NCI-H1092 treated with DMSO at 0.1 percent for 48 hours (cell line): ENCODE measurements at regions not wholly inside any gene's neighbourhood (a gene's known extent, or its start where the extent isn't known, plus 50 kb on each side); places are given as distances from the start of the nearest gene placed in this dataset.
"Not testable (repeated sequence)": the region's sequence is repeated elsewhere in the genome, so short reads cannot be mapped to it uniquely, and the experiment has no call there.

ENCODE experiments used
- DNase-seq: peaks from one replicate; lab custom pipeline; 2025; lab: John Stamatoyannopoulos, UW

DNA sequence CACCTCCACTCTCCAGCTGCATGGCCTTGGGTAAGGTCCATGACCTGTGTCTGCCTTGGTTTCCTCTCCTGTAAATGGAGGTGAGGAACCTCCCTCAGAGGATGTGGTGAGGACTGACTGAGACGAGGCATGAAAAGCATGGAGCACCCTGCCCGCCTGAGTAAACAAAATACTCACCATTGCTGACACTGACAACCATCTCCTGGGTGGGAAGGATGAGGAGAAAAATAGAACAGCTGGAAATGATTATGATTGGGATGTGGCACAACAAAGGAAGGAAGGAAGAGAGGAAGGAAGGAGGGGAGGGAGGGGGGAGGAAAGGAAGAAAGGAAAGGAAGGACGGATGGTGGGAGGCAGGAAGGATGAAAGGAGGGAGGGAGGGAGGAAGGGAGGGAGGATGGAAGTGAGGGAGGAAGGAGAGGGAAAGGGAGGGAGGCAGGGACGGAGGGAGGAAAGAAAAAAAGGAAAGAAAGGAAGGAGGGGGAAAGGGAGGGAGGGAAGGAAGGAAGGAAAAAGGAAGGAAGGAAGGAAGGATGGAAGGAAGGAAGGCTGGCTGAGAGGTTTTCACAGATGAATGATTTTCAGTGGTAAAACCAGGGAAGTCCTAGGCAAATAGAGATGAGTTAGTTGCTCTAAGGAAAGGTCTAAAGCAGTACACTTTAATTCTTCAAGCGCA is 276.5 kb upstream of the XYLT1 start:
- DNase-seq, result no peak

DNA sequence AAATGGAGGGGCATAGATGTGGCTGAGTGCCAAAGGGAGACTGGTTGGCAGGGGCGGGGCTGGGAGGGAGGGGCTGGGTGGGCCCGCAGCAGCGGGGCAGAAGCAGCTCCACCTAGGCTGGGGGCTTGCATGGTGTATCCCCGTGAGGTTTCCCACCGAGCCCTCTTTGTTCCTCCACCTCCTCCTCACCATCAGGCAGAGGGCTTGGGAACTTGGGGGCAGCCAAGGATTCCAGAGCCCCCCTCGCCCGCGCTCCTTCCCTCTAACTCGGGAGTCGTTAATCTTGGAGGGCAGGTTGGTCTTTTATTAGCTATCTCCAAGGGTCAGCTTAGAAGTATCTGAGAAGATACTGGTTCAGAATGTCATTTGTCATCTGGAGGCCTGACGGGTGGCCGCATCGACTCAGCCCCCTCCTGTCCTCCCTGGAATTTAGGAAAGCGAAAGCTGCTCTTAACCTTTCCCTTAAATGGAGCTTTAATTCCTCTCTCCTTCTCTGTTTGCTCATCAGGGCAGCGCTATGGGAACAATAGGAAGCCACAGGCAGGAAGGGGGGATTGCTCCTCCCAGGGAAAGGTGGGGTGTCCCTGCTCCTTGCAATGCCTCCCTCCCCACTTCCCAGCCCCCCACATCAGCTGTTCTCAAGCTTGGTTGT is 274.3 kb upstream of the XYLT1 start:
- no peak for DNase-seq

DNA sequence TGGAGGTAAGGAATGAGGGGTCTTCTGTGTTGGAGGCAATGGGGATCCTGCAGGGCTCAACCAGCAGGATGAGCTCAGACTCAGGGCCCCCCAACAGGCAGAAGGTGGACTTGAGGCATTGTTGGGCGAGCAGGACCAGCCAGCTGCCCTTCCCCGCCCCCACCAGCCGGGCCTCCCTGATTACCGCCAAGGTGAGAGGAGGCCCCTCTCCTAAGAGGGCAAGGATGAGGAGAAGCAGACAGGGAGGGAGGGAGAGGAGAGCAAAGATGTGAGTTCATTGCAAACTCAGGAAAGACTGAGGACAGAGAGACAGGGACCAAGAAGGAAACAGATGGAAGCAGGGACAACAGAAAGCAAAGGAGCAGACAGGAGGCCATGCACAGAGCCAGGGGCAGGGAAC is 272.8 kb upstream of the XYLT1 start:
- DNase-seq, result no peak

DNA sequence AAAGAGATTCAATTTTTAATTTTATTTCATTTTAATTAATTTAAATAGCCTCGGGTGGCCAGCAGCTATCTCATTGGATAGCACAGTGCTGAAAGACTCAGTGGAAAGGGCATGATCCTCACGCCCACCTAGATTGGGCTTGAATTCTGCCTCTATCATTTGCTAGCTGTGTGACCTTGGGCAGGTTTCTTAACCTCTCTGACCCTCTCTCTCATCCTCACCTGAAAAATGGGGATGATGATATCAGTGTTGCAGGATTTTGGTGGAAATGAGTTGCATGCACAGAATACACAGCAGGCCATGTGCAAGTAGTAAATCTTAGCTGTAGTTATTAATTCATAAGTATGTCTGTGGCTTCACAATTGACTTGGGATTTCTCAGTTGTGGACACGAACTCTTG is 272.4 kb upstream of the XYLT1 start:
- no peak for DNase-seq

DNA sequence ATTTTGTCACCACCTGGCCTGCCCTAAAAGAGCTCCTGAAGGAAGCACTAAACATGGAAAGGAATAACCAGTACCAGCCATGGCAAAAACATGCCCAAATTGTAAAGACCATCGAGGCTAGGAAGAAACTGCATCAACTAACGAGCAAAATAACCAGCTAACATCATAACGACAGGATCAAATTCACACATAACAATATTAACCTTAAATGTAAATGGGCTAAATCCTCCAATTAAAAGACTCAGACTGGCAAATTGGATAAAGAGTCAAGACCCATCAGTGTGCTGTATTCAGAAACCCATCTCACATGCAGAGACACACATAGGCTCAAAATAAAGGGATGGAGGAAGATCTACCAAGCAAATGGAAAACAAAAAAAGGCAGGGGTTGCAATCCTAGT is 264.3 kb upstream of the XYLT1 start:
- DNase-seq, result not testable (repeated sequence)

DNA sequence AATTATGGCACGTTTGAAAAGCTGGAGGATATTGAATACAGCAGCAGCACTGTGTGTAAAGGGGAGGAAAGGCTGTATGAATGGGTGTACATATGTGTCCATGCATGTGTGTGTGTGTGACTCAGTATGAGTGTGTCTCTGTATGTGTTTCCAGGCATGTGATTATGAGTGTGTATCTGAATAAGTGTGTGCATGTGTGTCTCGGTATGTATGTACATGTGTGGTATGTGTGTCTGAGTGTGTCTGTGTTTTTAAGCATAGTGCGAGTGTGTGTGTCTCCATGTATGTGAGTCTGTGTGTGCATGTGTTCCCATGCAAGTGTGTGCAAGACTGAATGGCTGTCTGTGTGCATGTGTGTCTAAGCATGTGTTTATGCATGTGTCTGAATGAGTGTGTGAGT is 259.1 kb upstream of the XYLT1 start:
- no peak for DNase-seq

DNA sequence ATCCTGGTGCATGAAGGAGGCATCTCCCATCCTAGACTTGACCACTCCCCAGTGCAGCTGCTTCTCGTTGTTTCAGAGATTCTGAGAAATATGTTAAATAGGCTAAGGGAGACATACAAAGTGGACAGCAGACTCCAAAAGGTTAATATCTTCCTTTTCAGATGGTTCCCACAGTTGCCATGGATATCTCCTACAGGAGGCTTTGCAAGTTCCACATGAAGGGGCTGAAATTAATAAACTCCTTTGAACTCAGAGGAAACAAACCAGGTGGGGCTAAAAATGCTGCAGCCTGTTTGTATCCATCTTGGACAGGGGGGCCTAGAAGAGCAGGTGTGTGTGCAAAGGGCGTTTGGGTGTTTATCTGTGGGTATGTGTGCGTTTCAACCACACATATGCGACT is 257.4 kb upstream of the XYLT1 start:
- DNase-seq, result no peak

DNA sequence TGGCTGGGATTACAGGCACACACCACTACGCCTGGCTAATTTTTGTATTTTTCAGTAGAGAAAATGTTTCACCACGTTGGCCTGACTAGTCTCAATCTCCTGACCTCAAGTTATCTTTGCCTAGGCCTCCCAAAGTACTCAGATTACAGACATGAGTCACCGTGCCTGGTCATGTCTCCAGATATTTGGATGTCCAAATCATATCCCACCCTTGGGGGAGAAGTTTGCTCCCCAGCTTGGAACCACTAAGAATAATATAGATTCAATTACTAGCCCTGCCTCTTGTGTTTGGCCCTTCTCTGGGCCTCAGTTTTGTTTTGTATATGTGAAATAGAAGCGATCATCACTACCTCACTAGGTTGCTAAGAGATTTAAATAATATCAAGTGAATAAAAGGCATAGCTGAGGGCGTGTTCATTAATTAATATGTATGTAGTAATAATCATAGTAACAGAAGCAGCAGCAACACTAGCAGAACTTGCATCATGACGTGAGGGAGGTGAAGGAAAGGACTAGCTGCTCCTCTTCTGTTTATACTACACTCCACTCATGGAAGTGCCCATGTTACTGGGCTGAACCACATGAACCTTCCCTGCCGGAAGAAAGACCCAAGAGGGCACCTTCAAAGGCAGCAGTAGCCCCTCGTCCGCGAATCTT is 253.6 kb upstream of the XYLT1 start:
- no peak for DNase-seq

DNA sequence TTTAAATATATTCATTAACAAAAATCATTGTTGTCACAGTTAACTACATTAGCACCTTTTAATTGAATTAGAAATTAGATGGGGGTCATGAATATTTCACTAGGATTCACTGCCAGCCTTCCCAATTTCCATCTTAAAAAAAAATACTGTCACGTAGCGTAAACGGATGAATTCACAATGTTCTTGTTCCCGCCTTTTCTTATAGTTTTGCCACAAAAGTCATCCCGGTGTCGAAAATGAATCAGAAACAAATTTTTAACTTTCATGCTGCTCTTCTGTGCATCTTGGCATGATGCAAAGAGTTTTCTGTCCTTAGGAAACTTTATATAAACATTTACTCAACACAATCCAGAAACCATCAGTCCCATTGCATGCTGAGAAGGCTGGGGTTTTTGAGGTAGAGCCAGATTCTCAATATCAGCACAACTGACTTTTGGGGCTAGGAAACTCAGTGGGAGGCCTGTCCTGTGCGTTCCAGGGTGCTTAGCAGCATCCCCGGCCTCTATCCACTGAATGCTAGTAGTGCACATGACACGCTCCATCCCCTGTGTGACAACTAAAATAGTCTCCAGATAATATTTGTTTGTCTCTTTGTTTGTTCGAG is 252.9 kb upstream of the XYLT1 start:
- no peak for DNase-seq

DNA sequence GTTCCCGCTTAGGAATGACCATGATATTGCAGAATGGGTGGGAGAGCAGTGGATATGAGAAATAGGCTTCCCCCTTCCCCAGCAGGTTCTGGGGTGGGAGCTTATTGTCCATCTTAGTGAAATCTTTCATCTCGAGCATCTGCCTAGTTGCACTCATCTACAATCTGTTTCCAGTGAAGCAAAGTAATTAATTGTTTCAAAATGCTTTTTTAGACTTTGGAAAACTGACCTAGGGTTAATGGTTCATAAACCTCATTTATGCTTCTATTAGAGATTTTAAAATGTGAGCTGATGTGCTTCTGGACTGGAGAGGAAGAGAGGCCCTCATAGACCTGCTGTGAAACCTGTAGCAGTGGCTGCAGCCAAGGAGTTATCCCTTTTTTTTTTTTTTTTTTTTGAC is 247.7 kb upstream of the XYLT1 start:
- DNase-seq, result no peak

DNA sequence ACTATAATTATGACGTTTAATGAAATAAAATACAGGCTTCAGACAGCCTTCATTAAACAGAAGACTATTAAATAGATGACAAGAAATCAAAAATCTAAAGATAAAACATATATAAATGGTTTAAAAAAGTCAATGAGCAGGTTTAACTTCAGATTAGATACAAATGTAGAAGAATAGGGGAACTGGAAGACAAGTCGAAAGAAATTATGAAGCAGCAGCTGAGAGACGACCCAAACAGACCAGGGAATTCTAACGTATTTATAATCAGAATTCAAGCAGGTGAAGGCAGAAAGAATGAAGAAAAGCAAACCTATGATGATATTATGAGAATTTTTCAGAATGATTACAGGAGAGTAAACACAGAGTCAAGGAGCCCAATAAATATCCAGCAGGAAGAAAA is 235.1 kb upstream of the XYLT1 start:
- DNase-seq, result no peak

DNA sequence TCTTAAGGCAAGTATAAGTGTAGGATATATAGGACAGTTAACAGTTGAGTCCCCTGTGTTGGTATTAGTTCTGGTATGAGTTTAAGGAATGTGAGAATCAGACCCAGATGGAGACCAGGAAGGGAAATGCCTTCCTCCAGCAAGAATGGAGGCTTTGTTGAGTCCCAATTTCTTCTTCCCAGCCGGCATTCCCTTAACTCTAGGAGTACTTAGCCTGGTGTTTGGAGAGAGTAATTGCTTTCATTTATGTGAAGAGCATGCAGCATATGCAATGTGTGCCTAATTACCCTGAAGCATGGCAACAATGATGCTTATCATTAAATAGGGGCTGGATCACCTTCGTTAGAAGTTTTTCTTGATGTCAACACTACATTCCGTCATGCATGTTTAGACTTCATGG is 225.9 kb upstream of the XYLT1 start:
- no peak for DNase-seq

DNA sequence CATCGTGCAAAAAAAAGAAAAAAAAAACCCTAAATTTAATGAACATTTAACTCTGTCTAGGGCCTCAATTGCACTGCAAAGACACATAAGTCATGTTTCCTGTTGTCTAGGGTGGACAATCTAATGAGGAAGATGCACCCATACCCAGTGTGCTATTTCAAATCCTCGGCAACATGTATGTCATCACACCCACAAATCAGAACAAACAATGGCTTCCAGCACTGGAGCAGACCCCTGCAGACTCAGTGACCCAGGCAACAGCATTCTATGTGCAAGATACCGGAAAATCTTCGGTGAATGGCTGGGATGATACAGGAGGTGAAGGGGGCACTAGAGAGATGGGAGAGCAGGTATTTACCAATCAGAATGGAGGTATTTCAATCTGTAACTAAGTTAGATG is 221.7 kb upstream of the XYLT1 start:
- no peak for DNase-seq

DNA sequence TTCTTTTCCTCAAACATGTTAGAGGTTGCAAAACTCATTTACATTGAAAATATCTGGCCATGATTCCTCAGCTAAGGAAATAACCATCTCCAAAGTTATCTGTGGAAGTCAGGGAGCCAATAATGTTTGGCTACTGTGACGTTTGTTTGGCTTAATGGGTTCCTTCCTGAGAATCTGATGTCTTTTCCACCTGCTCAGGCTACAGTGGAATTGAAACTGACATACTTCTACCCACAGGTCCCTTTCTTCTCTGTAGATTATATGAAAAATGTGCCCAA is 221.1 kb upstream of the XYLT1 start:
- no peak for DNase-seq

DNA sequence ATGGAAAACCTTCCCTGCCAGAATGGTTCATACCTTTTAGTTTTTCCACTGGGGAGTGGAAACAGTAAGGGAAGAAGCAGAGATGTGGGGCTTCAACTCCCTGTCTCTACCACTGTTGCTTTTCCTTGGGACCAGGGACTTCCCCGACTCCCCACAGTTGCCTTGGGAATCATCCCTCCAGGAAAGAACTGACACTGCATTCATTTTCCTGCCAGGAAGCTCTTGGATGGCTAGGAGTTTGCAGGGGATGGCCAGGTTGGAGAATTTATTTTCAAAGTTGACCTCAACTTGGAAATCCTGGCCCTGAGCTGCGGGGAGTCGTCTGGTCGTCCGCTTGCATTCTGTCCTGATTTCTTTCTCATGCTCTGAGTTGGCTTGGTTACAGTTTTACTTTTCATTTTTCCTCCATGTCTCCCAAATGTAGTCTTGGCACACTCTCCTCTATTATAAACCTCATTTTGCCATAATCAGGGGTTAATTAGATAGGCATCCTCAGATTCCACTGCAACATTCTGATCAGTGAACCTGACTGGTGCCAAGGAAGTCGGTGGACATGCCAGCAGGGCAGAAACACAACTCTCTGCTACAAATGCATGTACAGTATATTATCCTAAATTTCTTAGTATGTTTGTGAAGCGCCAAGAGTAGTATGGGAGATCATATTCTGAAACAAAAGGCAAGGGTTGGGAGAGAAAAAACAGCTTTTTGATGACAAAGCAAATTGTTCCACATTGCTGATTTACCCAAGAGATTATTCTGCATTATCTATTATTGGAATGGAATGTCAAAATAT is 220.5 kb upstream of the XYLT1 start:
- no peak for DNase-seq

DNA sequence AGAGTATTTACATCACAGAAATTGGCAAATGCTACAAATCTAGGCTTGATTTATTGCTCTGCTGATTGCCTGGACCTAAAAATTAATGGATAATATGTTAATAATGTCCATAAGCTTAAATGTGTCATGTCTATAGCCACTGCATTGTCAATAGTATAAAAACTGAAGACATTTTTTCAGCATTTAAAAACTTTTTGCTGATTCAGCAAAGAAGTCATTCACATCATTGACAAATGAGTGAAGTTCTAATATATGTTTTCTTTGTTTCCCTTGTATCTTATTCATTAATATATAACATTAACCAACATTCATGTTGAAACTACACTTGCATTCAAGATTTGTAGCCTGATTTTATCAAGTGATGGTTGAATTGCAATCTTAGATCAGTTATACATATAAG is 214.7 kb upstream of the XYLT1 start:
- no peak for DNase-seq

DNA sequence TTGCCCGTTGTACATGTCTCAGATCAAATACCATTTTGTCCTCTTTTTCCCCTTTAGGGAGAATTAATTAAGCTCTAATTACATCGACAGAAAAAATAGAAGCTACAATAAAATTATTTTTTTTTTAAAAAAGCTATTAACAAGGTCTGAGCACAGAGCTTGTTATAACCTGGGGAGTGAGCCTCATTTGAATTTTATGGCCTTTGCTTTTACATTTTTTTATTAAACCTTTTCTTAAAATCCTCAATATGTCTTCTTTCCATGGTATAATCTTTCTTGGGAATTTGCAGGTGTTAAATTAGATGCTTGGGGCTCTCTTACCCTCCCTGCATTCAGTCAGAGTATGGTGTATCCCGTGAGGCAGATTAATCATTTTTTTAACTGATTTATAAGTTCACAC is 212.5 kb upstream of the XYLT1 start:
- no peak for DNase-seq

DNA sequence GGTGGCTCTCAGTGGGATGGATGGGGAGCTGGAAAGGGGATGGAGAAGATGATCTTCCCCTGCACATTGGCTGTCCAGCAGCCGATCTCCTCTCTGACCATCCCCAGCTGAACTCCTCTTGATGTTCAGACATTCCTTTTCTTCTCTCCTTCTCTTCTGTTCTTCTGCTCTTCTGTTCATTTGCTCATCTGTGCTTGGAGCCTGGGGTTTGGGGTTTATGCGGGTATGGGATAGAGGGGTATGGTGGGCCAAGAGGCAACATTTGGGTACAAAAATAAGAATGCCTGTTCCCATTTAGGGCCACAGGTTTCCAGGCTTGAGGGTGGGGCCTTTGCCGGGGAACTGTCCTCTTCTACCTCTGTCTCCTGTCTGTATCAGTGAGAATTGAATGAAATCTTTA is 205.4 kb upstream of the XYLT1 start:
- no peak for DNase-seq

DNA sequence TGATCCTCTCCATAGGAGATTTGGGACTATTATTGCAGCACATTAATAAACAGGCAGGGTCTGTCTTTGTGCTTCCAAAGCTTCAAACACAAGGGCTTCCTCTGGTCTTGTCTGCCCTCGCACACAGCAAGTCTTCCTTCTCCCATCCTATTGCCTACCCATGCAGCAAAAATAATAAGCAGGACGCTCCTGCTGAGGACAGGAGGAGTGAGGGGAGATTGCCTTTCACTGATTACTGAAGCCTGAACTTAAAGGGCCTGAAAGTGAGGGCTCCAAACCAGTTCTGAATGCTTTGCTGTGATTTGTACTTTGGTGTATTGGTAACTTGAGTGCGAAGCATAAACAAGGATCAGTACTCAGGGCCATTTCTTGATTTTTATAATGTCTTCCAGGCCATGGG is 197.6 kb upstream of the XYLT1 start:
- no peak for DNase-seq

DNA sequence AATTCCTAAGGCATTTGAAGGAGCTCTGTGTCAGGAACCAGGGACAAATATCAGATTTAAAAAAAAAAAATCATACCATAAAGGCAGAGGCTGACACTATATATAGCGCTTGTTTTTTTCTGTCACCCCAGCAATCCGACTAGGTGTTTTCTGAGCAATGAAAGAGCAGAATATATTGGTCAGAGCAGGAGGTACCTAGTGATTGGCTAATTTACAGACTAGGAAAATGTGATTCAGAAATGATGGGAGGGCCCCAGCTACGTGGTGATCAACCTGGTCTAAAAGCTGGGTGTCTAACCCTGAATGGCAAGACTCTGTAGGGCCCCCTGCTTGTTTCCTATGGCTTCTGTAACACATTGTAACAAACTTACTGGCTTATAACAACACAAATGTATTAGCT is 195.5 kb upstream of the XYLT1 start:
- no peak for DNase-seq

DNA sequence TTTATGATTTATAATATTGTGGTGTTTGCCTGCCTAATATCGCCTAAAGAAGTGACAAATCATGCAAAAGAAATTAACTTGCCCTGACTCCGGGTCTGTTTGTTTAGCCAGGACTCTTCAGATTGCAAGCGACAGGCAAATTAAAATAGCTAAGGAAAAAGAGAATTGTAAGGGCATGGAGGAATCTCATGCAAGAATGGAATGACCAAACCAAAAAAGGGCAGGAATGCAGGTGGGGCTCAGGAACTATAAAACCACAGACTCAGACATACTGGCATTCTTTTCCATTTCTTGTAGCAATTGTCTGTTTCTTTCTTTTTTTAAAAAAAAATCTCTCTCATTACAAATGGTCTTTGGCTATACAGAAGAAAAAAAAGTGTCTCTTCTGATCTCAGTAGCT is 188.1 kb upstream of the XYLT1 start:
- no peak for DNase-seq

DNA sequence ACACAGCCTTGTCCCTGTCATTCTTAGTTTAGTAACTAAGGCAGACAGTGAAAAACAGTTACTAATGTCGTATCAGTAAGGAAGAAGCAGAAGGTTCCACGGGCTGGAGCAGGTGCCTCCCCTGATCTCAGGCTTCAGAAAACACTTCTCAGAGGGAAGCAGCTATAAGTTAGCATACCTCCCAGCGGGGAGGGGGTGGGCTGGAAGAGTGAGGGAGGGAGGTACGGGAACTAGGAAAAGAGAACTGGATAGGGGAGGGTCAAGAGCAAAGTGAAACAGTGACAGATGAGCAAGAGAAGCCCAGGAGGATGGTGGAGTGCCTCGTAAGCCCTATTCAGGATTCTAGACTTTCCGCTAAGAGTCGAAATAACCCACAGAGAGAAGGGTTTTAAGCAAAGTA is 186.3 kb upstream of the XYLT1 start:
- DNase-seq, result no peak

DNA sequence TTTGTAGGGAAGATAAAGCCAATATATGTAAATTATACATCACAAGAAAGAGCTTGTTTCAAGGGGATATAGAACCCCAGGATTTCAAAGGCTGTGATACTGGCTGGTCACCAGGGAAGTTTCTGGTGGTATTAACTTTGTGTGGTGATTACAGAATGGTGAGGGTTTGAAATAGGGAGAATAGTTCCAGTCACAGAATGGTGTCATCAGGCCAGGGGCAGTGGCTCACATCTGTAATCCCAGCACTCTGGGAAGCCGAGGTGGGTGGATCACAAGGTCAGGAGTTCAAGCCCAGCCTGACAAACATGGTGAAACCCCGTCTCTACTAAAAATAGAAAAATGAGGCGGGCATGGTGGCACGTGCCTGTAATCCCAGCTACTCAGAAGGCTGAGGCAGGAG is 183.8 kb upstream of the XYLT1 start:
- no peak for DNase-seq
